Hepatocyte (in vitro differentiated cells): ENCODE measurements at regions not wholly inside any gene's neighbourhood (a gene's known extent, or its start where the extent isn't known, plus 50 kb on each side); places are given as distances from the start of the nearest gene placed in this dataset.

Source experiments
- CTCF ChIP-seq: fragments of 200-600 bp; sonication (generic); IDR thresholded peaks from 2 replicates; pipeline ENCODE4 v1.5.1; 2016; ENCODE audit warnings: antibody characterized with exemption, mild to moderate bottlenecking; ENCODE audit not compliant: poor library complexity
- EZH2phosphoT487 ChIP-seq: fragments of 200-600 bp; sonication (generic); IDR thresholded peaks from one replicate; pipeline ENCODE4 v1.6.1; 2018; ENCODE audit warnings: antibody characterized with exemption, mild to moderate bottlenecking, low read depth, moderate library complexity; ENCODE audit not compliant: unreplicated experiment, severe bottlenecking

- TF ChIP-seq CTCF, result no peak
- no peak for TF ChIP-seq EZH2phosphoT487
Observed at GRCh38 chr2:34234823-34235222, 635.7 kb upstream of the FAM98A start.
